H7 (cell line): ENCODE measurements at regions not wholly inside any gene's neighbourhood (a gene's known extent, or its start where the extent isn't known, plus 50 kb on each side); places are given as distances from the start of the nearest gene placed in this dataset.

Source experiments
- DNase-seq: peaks from one replicate; pipeline ENCODE4 v3.0.0; 2012
- H3K27me3 ChIP-seq: 2 replicates; pipeline ENCODE4 v1.6.0; 2011; ENCODE audit warnings: mild to moderate bottlenecking, low read length; ENCODE audit not compliant: control insufficient read depth, insufficient read depth
- H3K36me3 ChIP-seq: replicated peaks from 2 replicates; pipeline ENCODE4 v1.5.1; 2011; ENCODE audit warnings: low read length; ENCODE audit not compliant: control insufficient read depth, insufficient read depth
- H3K4me3 ChIP-seq: 2 replicates; pipeline ENCODE4 v1.5.1; 2011; ENCODE audit warnings: low read depth, mild to moderate bottlenecking, control low read depth, low read length, moderate library complexity; ENCODE audit not compliant: insufficient read depth

- no peak for DNase-seq
- 0 out of 2 replicates have a peak, but pooled peaks cover 1% of the 10 kb centered on the region for H3K36me3 ChIP-seq
- no peak overlapping the region for H3K4me3 ChIP-seq
- H3K27me3 ChIP-seq: no peaks in the 10 kb centered on the region
Observed at GRCh38 chr7:112889834-112890438, 99.7 kb upstream of the TMEM168 start.

DNA sequence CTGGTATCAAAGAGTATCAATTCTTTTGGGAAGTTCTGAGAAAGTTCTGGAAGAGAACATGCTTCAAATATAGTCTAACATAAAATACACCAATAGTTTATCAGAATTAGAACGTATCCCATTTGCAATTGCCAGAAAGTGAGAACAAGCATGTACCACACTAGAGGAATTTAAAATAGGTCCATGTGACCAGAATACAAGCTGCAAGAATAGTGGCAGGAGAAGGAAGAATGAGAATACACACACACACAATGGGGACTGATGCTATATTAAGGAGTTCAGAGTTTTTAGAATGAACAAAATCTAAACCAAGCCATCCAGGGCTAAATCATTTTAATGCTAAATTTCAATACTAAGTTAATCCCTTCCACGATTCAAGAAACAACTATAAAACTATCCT lies 99.1 kb upstream of the TMEM168 start:
- Histone ChIP-seq H3K4me3 (no peak overlapping the region), H3K36me3 (0 out of 2 replicates have a peak, but pooled peaks cover 1% of the 10 kb centered on the region), H3K27me3 (no peaks in the 10 kb centered on the region)
- DNase-seq: no peak

- no peak overlapping the region for H3K4me3 ChIP-seq
- no peaks in the 10 kb centered on the region for H3K27me3 ChIP-seq
- no peak for DNase-seq
- H3K36me3 ChIP-seq: 0 out of 2 replicates have a peak, but pooled peaks cover 1% of the 10 kb centered on the region
Observed at GRCh38 chr7:112888781-112889180, 98.6 kb upstream of the TMEM168 start.

- Histone ChIP-seq H3K27me3 (no peaks in the 10 kb centered on the region), H3K36me3 (no peaks in the 10 kb centered on the region), H3K4me3 (no peak overlapping the region)
- no peak for DNase-seq
Observed at GRCh38 chr7:112887976-112888375, 97.8 kb upstream of the TMEM168 start.

DNA sequence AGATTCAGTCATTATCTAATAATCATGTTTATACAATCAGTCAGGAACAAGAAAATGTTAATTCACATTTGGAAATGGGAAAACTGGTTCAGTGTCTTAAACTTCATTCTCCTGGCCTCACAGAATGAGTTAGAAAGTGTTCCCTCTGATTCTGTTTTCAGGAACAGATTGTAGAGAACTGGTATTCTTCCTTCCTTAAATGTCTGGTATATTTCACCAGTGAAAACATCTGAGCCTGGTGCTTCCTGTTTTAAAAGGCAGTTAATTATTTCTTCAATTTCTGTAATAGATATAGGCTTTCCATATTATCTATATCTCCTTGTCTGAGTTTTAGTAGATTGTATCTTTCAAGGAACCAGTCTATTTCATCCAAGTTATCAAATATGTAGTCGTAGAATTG lies 97.1 kb upstream of the TMEM168 start:
- Histone ChIP-seq H3K27me3 (no peaks in the 10 kb centered on the region), H3K36me3 (no peaks in the 10 kb centered on the region), H3K4me3 (no peak overlapping the region)
- no peak for DNase-seq

DNA sequence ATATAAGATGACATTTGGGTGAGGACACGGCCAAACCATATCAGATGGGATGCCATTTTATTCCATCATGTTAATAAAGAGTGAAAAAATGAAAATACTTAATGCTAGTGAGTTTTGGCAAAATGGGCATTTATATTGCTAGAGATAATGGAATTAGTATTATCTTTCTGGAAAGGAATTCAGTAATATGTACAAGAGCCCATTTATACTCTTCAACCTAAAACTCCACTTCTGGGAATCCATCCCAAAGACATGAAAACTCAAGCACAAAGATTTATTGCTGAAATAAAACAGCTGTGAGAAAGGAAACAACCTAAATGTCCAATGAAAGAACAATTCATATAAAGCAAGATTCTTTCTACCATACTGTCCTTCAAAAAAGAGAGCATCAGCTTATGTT lies 96.0 kb upstream of the TMEM168 start:
- Histone ChIP-seq H3K4me3 (no peak overlapping the region), H3K36me3 (no peaks in the 10 kb centered on the region), H3K27me3 (no peaks in the 10 kb centered on the region)
- no peak for DNase-seq

DNA sequence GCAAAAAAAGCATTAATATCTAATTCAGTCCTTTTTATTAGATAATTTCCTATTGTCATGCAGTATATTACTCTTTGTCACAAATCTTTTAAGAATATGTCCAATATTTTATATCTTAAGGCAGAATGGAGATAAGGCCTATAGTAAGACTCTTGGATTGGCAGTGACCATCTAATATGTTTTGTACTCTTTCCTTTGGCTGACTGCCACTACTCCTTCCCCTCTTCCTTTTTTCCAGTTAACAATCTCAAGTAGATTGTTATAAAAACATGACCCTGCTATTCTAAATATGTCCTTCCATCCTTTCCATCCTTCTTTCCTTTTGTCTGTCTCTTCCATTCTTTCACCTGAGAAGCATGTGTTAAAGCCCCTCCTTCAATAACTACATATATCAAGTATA lies 92.8 kb upstream of the TMEM168 start:
- Histone ChIP-seq H3K36me3 (no peaks in the 10 kb centered on the region), H3K27me3 (no peaks in the 10 kb centered on the region), H3K4me3 (no peak overlapping the region)
- DNase-seq: no peak

GRCh38 chr7:112882511-112882910 lies 92.3 kb upstream of the TMEM168 start:
- DNase-seq: no peak
- no peaks in the 10 kb centered on the region for H3K27me3 ChIP-seq
- no peak overlapping the region for H3K4me3 ChIP-seq
- H3K36me3 ChIP-seq: no peaks in the 10 kb centered on the region

DNA sequence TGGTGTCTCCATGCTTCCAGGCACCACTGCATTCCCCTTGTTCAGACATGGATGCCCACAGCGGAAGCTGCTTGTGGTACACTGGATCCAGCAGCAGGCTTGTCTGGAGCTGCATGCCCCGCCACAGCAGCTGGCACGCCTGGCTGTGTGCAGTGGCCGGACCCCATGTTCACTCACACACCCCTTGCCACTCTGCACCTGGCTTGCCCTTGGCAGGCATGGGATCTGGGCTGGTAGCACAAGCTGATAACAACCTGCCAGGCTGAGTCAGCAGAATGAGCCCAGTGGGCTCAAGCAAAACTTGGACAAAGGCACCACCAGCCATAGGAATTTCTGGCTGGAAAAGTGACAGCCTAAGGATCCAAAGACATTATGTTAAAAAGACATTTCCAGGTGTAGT lies 91.8 kb upstream of the TMEM168 start:
- no peaks in the 10 kb centered on the region for H3K36me3 ChIP-seq
- DNase-seq: no peak
- no peaks in the 10 kb centered on the region for H3K27me3 ChIP-seq
- no peak overlapping the region for H3K4me3 ChIP-seq

GRCh38 chr7:112880818-112881418 lies 90.7 kb upstream of the TMEM168 start:
- no peaks in the 10 kb centered on the region for H3K36me3 ChIP-seq

GRCh38 chr7:112877691-112878460 lies 87.7 kb upstream of the TMEM168 start:
- Histone ChIP-seq H3K36me3 (no peaks in the 10 kb centered on the region), H3K4me3 (no peak overlapping the region), H3K27me3 (no peaks in the 10 kb centered on the region)
- no peak for DNase-seq

More at GRCh38 chr7:112880818-112881418, 90.7 kb upstream of the TMEM168 start:
- H3K4me3 ChIP-seq: no peak overlapping the region
- H3K27me3 ChIP-seq: no peaks in the 10 kb centered on the region
- no peak for DNase-seq

- Histone ChIP-seq H3K4me3 (no peak overlapping the region), H3K36me3 (no peaks in the 10 kb centered on the region), H3K27me3 (no peaks in the 10 kb centered on the region)
- DNase-seq: no peak
Observed at GRCh38 chr7:112876877-112877276, 86.7 kb upstream of the TMEM168 start.

- no peaks in the 10 kb centered on the region for H3K27me3 ChIP-seq
- no peaks in the 10 kb centered on the region for H3K36me3 ChIP-seq
- no peak for DNase-seq
- H3K4me3 ChIP-seq: no peak overlapping the region
Observed at GRCh38 chr7:112874909-112875308, 84.7 kb upstream of the TMEM168 start.

DNA sequence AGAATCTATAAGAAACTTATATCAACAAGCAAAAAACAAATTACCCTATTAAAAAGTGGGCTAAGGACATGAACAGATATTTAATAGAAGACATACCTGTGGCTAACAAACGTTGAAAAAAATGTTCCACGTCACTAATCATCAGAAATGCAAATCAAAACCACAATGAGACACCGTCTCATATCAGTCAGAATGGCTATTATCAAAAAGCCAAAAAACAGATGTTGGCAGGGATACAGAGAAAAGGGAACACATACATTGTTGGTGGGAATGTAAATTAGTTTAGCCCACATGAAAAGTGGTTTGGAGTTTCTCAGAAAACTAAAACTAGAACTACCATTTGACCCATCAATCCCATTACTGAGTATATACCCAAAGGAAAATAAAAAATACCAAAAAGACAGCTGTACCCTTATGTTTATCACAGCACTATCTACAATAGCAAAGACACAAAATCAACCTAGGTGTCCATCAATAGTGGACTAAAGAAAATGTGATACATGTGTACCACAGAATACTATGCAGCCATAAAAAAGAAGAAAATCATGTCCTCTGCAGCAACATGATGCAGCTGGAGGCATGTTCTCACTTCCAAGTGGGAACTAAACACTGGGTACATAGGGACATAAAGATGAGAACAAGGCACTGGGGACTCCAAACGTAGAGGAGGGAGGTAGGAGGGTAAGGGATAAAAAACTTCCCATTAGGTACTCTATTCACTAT lies 83.8 kb upstream of the TMEM168 start:
- no peak overlapping the region for H3K4me3 ChIP-seq
- DNase-seq: no peak

More for the DNA sequence above, 83.8 kb upstream of the TMEM168 start:
- H3K36me3 ChIP-seq: no peaks in the 10 kb centered on the region
- no peaks in the 10 kb centered on the region for H3K27me3 ChIP-seq
